NCI-H2227 (cell line): ENCODE measurements at regions not wholly inside any gene's neighbourhood (a gene's known extent, or its start where the extent isn't known, plus 50 kb on each side); places are given as distances from the start of the nearest gene placed in this dataset.

Experiments
- DNase-seq: peaks from one replicate; lab custom pipeline; 2025; ENCODE audit not compliant: unreplicated experiment; lab: John Stamatoyannopoulos, UW

GRCh38 chr13:80591976-80592740 lies 251.2 kb upstream of the SPRY2 start:
- DNase-seq = no peak

- no peak for DNase-seq
Observed at GRCh38 chr13:80590551-80590950, 249.6 kb upstream of the SPRY2 start.

DNA sequence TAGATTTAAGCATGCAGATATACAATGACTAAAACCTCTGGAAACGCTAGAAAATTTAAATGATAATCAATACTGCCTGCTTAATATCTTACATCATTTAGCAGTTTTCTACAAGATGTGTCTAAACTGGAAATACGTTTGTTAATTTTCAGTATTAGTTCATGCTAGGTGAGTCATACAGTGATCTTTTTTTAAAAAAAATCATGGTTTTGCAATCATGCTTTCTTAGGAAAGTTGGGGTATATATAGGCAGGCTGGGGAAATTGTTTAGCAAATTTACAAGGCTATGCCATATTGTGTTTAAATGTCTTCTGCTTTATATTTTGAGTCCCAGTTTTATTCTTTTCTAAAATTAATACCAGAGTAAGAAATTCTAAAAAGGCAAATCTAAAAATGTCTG lies 245.4 kb upstream of the SPRY2 start:
- DNase-seq = no peak

DNA sequence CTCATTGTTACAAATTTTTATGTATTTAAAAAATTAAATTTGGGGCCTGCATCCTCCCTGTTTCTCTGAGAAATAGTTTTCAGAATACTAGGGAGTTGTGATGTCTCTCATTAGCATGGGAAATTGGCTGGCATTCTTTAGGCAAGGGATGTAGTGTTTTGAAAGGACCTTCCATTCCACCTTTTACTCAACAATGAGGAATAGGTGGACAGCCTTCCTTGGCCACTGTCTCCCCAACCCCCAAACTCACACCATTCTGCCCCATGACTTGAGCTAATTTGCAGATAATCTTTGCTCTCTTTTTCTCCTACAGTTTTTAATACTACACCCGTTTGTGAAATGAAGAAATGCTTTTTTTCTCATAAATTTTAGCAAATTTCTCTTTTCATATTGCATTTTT lies 244.6 kb upstream of the SPRY2 start:
- DNase-seq = no peak

DNA sequence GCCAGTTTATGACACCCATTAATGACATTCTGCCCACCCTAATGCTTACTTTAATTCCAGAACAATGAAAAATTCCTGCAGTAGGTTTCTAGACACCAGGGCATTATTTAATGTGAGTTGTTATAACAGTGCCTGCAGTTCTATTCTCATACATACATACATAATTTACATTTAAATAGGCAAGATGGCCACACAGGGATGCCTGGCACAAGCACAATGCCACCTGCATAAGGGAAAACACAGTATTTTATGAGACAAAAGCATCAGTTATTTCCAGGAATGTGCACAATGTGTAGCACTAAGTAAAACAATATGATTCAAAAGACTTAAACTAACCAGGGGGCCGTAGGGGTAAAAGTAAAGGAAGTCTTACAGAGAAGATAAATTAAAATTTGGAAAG lies 243.9 kb upstream of the SPRY2 start:
- no peak for DNase-seq

- no peak for DNase-seq
Observed at GRCh38 chr13:80584306-80584705, 243.4 kb upstream of the SPRY2 start.

GRCh38 chr13:80577926-80578670 lies 237.2 kb upstream of the SPRY2 start:
- DNase-seq = no peak

DNA sequence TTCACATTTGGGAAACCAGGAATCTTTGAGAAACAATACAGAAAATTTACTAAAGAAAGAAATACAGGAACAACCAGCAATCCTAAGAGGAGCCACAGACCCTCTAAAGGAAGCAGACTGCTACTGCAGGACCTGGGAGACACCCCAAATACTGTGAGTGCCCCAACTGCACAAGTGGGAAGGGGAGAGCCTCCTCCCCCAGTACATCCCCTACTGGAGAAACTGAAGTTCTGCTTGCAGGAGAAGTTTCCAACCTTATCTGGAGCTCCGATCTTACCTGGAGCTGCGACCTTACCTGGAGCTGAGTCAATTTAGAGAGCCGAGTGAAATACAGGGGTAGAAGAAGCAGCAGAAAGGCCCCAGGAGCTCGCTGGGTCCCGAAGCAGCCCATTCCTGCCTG lies 236.4 kb upstream of the SPRY2 start:
- no peak for DNase-seq

DNA sequence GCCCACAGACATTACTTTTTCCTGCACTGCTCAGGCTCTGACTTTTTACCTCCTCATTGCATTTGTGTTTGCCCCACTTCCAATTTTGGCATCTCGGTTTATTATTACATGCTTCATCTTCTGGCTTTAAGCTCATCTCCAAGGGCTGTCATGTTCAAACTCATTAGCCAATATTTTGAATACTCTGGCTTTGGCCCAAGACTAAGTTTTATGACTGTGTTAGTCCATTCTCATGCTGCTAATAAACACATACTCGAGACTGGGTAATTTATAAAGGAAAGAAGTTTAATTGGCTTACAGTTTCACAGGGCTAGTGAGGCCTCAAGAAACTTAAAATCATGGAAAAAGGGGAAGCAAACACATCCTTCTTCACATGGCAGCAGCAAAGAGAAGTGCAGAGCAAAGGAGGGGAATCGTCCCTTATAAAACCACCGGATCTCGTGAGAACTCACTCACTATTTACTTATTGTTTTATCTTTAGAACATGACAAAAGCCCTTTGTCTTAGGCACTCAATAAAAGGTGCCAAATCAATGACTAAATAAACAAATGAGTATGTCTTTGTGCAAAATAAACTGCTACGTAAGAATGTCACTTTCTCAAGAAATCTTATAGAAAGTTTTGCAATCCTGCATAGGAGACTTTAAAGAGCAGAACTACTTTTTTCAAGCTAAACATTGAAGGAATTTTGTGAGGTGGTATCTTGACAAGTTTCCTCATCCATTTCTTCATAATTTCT lies 233.4 kb upstream of the SPRY2 start:
- no peak for DNase-seq

DNA sequence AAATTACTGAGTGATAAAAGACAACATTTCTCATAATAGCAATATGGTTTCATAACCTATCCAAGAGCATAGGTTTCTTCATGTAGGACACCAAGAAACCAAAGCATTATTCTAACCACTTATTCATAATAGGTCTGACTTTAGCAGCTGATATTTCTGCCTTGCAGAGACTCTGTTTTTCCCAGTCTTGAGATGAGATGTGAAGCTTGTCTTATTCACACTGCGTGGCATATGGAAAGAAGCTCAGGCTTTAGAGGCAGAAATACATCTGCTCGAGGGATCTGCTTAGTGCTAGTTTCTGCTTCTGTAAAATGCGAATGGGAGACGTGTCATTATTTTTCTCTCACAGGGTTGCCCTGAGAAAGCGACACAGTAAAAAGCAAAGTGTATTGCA lies 232.0 kb upstream of the SPRY2 start:
- DNase-seq = no peak

DNA sequence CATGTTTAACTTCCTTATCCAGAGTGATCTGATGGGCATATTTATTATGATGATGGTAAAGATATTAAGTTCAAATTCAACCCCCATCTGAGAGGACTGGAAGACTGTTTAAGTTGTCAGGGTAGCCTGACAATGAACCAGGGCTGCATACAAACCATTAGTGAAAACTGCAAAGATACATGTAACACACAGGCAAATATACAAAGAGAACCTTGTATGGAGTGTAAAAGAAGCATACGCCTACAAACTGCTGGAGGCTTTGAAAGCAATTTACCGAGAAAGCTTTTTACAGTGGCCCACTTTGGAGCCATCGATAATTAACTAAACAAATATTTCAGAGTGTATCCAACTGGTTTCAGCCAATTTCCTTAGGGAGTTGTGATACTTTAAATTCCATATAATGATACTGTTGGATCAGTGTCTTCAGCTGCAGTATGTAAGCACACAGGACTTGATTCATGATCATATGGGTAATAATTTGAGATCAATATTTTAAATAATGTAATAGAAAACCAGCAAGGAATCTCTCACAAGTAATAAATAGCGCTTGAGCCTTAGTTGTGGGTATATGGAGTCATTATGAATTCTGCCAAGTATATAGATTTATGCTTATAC lies 231.5 kb upstream of the SPRY2 start:
- no peak for DNase-seq

DNA sequence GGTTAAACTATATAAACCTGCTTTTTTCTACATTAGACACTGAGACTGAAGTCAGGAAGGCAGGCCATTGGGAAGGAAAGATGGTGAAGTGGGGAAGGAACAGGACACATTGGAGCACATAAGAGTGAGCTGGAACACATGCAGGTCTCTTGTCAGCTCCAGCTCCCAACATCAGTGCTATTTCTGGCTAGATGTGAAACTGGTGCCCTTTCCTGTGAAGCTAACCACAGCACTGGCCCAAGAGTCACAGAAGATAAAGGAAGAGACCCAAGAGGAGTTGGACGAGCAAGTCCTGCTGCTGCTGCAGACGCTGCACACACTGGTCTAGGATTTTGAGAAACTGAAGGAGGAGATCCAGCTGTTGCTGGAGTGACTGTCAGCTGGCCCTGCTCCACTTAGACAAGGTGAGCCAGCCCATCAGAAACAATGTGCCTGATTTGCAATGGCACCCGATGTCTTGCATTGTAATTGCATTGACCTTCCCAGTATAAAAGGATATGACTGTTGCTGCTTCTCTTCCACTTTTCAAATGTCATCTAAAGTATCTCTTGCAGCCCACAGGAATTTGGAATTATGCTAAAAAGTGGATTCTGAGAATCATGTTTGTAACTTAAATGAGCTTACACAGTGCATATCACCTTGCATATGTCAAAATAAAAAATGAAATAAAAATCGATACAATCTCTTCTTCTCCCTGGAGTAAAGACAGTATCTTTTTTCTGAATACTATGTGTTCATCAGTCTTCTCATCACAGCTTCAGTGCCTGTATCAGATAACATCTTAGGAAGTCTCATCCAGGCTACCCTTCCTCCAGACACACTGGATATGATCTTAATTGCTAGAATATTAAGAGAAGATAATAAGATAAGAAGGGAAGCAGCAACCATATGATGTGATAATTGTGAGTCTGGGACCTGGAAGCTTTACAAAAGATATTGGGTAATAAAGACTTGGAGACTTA lies 230.7 kb upstream of the SPRY2 start:
- DNase-seq = no peak

- DNase-seq = no peak
Observed at GRCh38 chr13:80563439-80563838, 222.5 kb upstream of the SPRY2 start.

- DNase-seq = no peak
Observed at GRCh38 chr13:80562433-80563156, 221.7 kb upstream of the SPRY2 start.

DNA sequence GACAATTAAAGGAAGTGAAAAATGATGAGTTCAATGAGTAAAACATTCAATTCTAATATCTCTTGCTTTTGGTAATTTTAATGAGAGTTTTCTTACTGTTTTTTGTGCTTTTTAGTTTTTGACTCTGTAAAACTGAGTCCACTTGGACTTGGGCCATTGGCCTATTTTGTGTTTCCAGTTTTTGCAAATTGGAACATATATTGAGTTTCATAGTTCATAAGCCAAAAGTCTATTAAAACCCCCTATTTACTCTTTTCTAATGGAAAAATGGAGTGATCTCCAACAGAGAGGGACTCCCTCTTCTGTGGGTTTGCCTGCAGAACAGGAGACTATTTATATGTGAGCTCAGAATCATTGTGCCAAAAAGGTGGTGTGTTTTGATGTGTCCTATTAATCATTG lies 219.7 kb upstream of the SPRY2 start:
- DNase-seq = no peak

- no peak for DNase-seq
Observed at GRCh38 chr13:80559944-80560343, 219.0 kb upstream of the SPRY2 start.

GRCh38 chr13:80558074-80558473 lies 217.1 kb upstream of the SPRY2 start:
- DNase-seq = no peak

GRCh38 chr13:80555796-80556678 lies 215.1 kb upstream of the SPRY2 start:
- DNase-seq = no peak
